CD4-positive, alpha-beta T cell (primary cell): ENCODE measurements at regions not wholly inside any gene's neighbourhood (a gene's known extent, or its start where the extent isn't known, plus 50 kb on each side); places are given as distances from the start of the nearest gene placed in this dataset.

Experiments
- ATAC-seq: fragments of 200-7000 bp; cut with Tn5 transposase; one replicate; pipeline ENCODE4 v1.10.0; 2022; ENCODE audit warnings: mild to moderate bottlenecking; ENCODE audit not compliant: poor library complexity
- CTCF ChIA-PET: fragments of 350-600 bp; sonication (Branson Sonifier 250); formaldehyde crosslinking; loops from one replicate; lab custom pipeline; 2021; ENCODE audit warnings: antibody characterized with exemption, inconsistent platforms; lab: Charles Lee
- POLR2A ChIA-PET: fragments of 350-600 bp; sonication (Branson Sonifier 250); formaldehyde crosslinking; loops from one replicate; lab custom pipeline; 2021; ENCODE audit warnings: antibody characterized with exemption, inconsistent platforms; lab: Charles Lee
- DNase-seq, 14 experiments: peaks; one replicate each; pipeline ENCODE4 v3.0.0-alpha.2; 2013 to 2020; ENCODE audit warnings: mixed read lengths in 2 of 14
- H3K27ac ChIP-seq, 2 donors: one replicate each; pipeline versions ENCODE4 v1.5.1 to v1.7.0; 2013; ENCODE audit warnings: low read length in 2 of 2, low read depth in 1 of 2, mild to moderate bottlenecking in 1 of 2
- H3K27me3 ChIP-seq, 2 experiments: 1 replicate in 1 of 2; 2 replicates in 1 of 2; pipeline versions ENCODE4 v1.6.1 to v1.7.0; 2013; ENCODE audit warnings: low read length in 2 of 2, control low read depth in 1 of 2, mild to moderate bottlenecking in 1 of 2, moderate library complexity in 1 of 2; ENCODE audit not compliant: insufficient read depth in 2 of 2, control insufficient read depth in 1 of 2
- H3K36me3 ChIP-seq: one replicate; pipeline ENCODE4 v1.6.1; 2013; ENCODE audit warnings: low read length, control low read depth; ENCODE audit not compliant: insufficient read depth
- H3K4me1 ChIP-seq: one replicate; pipeline ENCODE4 v1.6.1; 2013; ENCODE audit warnings: low read length, control low read depth; ENCODE audit not compliant: insufficient read depth
- H3K4me3 ChIP-seq: one replicate; pipeline ENCODE4 v1.5.1; 2013; ENCODE audit warnings: mild to moderate bottlenecking, low read length, moderate library complexity
- H3K9me3 ChIP-seq, 2 experiments: 1 replicate in 1 of 2; 2 replicates in 1 of 2; pipeline versions ENCODE4 v1.6.1 to v1.7.0; 2013; ENCODE audit warnings: low read length in 2 of 2, mild to moderate bottlenecking in 2 of 2, control low read depth in 1 of 2, moderate library complexity in 1 of 2; ENCODE audit not compliant: control insufficient read depth in 1 of 2, insufficient read depth in 1 of 2
- H3K27ac Mint-ChIP-seq: one replicate; pipeline ENCODE4 v1.8.0; 2020; ENCODE audit warnings: mixed read lengths
- H3K27me3 Mint-ChIP-seq: one replicate; pipeline ENCODE4 v1.8.0; 2021; ENCODE audit warnings: mixed read lengths
- H3K36me3 Mint-ChIP-seq: one replicate; pipeline ENCODE4 v1.8.0; 2021; ENCODE audit warnings: low read depth, mixed read lengths
- H3K4me1 Mint-ChIP-seq: one replicate; pipeline ENCODE4 v1.8.0; 2021; ENCODE audit warnings: low read depth, mixed read lengths
- H3K4me3 Mint-ChIP-seq: one replicate; pipeline ENCODE4 v1.8.0; 2020; ENCODE audit warnings: mild to moderate bottlenecking, mixed read lengths
- H3K9me3 Mint-ChIP-seq: one replicate; pipeline ENCODE4 v1.8.0; 2020; ENCODE audit warnings: mixed read lengths
- CTCF ChIP-seq: fragments of 200-600 bp; IDR thresholded peaks from one replicate; pipeline ENCODE4 v1.8.0; 2022; ENCODE audit warnings: antibody characterized with exemption, mild to moderate bottlenecking
- intact Hi-C, 2 experiments: fragments of 100-400 bp; cut with DNase I in 1 of 2; cut with micrococcal nuclease in 1 of 2; formaldehyde crosslinking; loops; one replicate each; pipeline versions ENCODE4 v1.15.1 to v1.9.0; 2023 to 2025; cut with DNase I, micrococcal nuclease

GRCh38 chr3:839981-840380 lies 252.8 kb upstream of the CNTN6 start:
- no peak for TF ChIP-seq CTCF
- Histone ChIP-seq H3K9me3 (no peaks in the 10 kb centered on the region), H3K36me3 (no peaks in the 10 kb centered on the region), H3K27me3 (no peaks in the 10 kb centered on the region), H3K27ac (no peak overlapping the region), H3K4me1 (no peaks in the 10 kb centered on the region), H3K4me3 (no peak overlapping the region)
- Mint-ChIP-seq H3K27me3 (no peaks in the 10 kb centered on the region), H3K36me3 (no peaks in the 10 kb centered on the region), H3K4me1 (no peaks in the 10 kb centered on the region), H3K27ac (no peak overlapping the region), H3K9me3 (no peaks in the 10 kb centered on the region), H3K4me3 (no peak overlapping the region)
- intact Hi-C loops: no loop called here
- POLR2A ChIA-PET: no interaction called here
- ATAC-seq (no peak), DNase-seq (no peak)
- CTCF ChIA-PET: no interaction called here

DNA sequence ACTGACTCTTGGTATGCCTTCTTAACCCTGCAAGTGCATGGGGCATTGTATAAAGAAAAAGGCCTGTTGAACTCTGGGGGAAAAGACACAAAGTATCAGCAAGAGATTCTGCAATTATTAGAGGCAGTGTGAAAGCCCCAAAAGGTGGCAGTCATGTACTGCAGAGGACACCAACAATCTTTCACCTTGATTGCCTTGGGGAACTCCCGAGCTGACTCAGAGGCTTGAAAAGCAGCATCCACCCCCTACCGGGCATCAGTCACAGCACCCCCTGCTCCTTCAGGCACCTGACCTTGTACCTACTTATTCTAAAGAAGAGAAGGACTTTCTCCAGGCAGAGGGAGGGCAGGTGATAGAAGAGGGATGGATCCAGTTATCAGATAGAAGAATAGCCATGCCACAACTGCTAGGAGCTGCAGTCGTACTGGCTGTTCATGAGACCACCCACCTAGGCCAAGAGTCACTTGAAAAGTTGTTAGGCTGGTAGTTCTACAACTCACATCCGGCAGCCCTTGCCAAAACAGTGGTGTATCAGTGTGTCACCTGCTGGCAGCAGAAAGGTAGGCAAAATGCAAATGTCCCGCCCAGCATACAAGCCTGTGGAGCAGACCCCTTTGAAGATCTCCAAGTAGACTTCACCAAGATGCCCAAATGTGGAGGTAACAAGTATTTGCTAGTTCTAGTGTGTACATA lies 241.6 kb upstream of the CNTN6 start:
- Histone ChIP-seq H3K27ac (no peak overlapping the region), H3K9me3 (peaks cover 0 to 14% of the 10 kb centered on the region in 2 experiments), H3K4me1 (no peaks in the 10 kb centered on the region), H3K36me3 (no peaks in the 10 kb centered on the region), H3K27me3 (no peaks in the 10 kb centered on the region), H3K4me3 (no peak overlapping the region)
- DNase-seq (no peak), ATAC-seq (no peak)
- no peaks in the 10 kb centered on the region for H3K9me3 Mint-ChIP-seq
- no peak overlapping the region for H3K27ac Mint-ChIP-seq
- no peak for TF ChIP-seq CTCF
- no peaks in the 10 kb centered on the region for H3K4me1 Mint-ChIP-seq
- ChIA-PET POLR2A (no interaction called here), CTCF (no interaction called here)
- H3K4me3 Mint-ChIP-seq: no peak overlapping the region
- intact Hi-C loops: no loop called here
- H3K27me3 Mint-ChIP-seq: no peaks in the 10 kb centered on the region
- no peaks in the 10 kb centered on the region for H3K36me3 Mint-ChIP-seq

DNA sequence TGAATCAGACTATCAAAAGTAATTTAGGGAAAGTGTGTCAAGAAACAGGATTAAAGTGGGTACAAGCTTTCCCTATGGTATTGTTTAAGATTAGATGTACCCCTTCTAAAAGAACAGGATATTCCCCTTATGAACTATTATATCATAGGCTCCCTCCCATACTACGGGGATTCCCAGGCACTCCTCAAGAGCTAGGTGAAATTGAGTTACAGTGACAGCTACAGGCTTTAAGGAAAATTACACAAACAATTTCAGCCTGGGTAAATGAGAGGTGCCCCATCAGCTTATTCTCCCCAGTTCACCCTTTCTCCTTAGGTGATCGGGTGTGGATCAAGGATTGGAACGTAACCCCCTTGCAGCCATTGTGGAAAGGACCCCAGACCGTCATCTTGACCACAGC lies 240.8 kb upstream of the CNTN6 start:
- Mint-ChIP-seq H3K27ac (no peak overlapping the region), H3K36me3 (no peaks in the 10 kb centered on the region), H3K9me3 (no peaks in the 10 kb centered on the region), H3K27me3 (no peaks in the 10 kb centered on the region), H3K4me3 (no peak overlapping the region), H3K4me1 (no peaks in the 10 kb centered on the region)
- ATAC-seq: no peak
- Histone ChIP-seq H3K9me3 (peaks cover 0 to 14% of the 10 kb centered on the region in 2 experiments), H3K4me3 (no peak overlapping the region), H3K4me1 (no peaks in the 10 kb centered on the region), H3K27ac (no peak overlapping the region), H3K27me3 (no peaks in the 10 kb centered on the region), H3K36me3 (no peaks in the 10 kb centered on the region)
- intact Hi-C loops: no loop called here
- POLR2A ChIA-PET: no interaction called here
- DNase-seq: no peak
- TF ChIP-seq CTCF: no peak
- CTCF ChIA-PET: no interaction called here
